Chondrocyte (in vitro differentiated cells): ENCODE measurements at regions not wholly inside any gene's neighbourhood (a gene's known extent, or its start where the extent isn't known, plus 50 kb on each side); places are given as distances from the start of the nearest gene placed in this dataset.
"Not testable (repeated sequence)": the region's sequence is repeated elsewhere in the genome, so short reads cannot be mapped to it uniquely, and the experiment has no call there.

ENCODE experiments used
- DNase-seq: peaks from one replicate; pipeline ENCODE4 v3.0.0; 2021; ENCODE audit warnings: mixed read lengths, low spot score
- H3K27ac Mint-ChIP-seq: one replicate; pipeline ENCODE4 v1.8.0; 2021; ENCODE audit warnings: mild to moderate bottlenecking, moderate library complexity, mixed read lengths; ENCODE audit not compliant: unreplicated experiment
- H3K27me3 Mint-ChIP-seq: 2 replicates; pipeline ENCODE4 v1.8.0; 2021; ENCODE audit warnings: low read depth, mixed read lengths
- H3K36me3 Mint-ChIP-seq: 2 replicates; pipeline ENCODE4 v1.8.0; 2021; ENCODE audit warnings: low read depth, mixed read lengths
- H3K4me1 Mint-ChIP-seq: 2 replicates; pipeline ENCODE4 v1.8.0; 2021; ENCODE audit warnings: low read depth, mild to moderate bottlenecking, mixed read lengths
- H3K4me3 Mint-ChIP-seq: one replicate; pipeline ENCODE4 v1.8.0; 2021; ENCODE audit warnings: mild to moderate bottlenecking, moderate library complexity, mixed read lengths; ENCODE audit not compliant: unreplicated experiment
- H3K9me3 Mint-ChIP-seq: 2 replicates; pipeline ENCODE4 v1.8.0; 2021; ENCODE audit warnings: low read depth, mixed read lengths
- TF ChIP-seq, protein P1 (sequence below): fragments of 200-600 bp; sonication (generic); IDR thresholded peaks from 2 replicates; pipeline ENCODE4 v1.5.0; 2021; ENCODE audit warnings: antibody characterized with exemption, mild to moderate bottlenecking, moderate library complexity

DNA sequence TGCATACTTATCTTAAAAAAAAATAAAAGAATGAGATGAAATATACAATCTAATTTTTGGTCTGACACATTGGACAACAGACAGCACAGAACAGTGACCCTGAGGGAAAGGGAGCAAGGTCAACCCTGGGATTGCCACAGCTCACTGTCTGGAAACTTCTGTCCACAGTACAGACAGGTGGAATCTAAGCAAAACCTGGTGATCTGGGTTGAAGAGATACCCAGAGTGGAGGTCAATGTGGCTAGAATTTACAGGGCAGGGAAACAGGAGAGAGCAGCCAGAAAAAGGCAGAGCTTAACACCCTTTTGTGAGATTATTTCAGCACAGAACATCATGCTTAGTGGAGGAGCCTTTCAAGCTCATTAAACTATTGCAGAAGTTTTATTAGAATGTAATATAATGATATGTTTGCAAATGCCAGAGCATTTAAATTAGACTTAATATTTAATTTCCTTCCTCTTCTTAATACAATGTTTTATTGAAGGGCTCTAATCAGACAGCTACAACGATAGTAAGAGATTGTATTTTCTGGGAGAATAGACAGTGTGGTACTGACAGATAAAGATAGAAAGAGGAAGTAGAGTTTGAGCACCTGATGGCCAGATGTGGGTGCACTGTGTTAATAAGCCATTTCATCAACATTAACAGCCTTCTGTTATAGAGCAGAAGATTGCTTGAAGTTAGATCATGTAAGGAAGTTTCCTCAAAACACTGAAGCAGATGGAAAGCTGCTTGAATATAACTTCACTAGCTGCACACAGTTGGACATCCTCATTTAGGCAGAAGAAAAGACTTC lies 309.4 kb downstream of the HGF start:
- DNase-seq: no peak
- Mint-ChIP-seq H3K4me3 (no peak overlapping the region), H3K27ac (no peak overlapping the region), H3K4me1 (no peaks in the 10 kb centered on the region), H3K9me3 (no peaks in the 10 kb centered on the region), H3K36me3 (no peaks in the 10 kb centered on the region), H3K27me3 (no peaks in the 10 kb centered on the region)
- TF ChIP-seq, protein P1, sequence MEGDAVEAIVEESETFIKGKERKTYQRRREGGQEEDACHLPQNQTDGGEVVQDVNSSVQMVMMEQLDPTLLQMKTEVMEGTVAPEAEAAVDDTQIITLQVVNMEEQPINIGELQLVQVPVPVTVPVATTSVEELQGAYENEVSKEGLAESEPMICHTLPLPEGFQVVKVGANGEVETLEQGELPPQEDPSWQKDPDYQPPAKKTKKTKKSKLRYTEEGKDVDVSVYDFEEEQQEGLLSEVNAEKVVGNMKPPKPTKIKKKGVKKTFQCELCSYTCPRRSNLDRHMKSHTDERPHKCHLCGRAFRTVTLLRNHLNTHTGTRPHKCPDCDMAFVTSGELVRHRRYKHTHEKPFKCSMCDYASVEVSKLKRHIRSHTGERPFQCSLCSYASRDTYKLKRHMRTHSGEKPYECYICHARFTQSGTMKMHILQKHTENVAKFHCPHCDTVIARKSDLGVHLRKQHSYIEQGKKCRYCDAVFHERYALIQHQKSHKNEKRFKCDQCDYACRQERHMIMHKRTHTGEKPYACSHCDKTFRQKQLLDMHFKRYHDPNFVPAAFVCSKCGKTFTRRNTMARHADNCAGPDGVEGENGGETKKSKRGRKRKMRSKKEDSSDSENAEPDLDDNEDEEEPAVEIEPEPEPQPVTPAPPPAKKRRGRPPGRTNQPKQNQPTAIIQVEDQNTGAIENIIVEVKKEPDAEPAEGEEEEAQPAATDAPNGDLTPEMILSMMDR: no peak

DNA sequence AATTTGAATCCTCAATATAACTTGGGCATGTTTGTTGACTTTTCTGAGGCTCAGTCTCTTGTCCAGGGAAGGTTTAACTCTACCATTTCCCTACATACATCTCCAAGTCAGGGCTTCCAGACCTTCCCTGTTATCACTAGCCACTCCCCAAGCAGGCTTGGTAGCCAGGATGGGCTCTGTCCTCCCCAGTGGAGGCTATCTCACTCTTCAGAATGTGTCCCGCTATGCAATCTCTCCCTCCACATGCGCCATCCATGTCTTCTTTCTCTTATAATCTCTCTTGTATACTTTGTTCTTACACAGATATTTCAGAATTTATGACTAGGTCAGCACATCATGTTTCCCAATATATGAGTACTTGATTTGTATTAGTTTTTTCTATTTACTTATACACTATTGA lies 310.4 kb downstream of the HGF start:
- Mint-ChIP-seq H3K4me3 (no peak overlapping the region), H3K9me3 (no peaks in the 10 kb centered on the region), H3K27ac (no peak overlapping the region), H3K36me3 (no peaks in the 10 kb centered on the region), H3K4me1 (no peaks in the 10 kb centered on the region), H3K27me3 (no peaks in the 10 kb centered on the region)
- DNase-seq: no peak
- TF ChIP-seq, protein P1: no peak

DNA sequence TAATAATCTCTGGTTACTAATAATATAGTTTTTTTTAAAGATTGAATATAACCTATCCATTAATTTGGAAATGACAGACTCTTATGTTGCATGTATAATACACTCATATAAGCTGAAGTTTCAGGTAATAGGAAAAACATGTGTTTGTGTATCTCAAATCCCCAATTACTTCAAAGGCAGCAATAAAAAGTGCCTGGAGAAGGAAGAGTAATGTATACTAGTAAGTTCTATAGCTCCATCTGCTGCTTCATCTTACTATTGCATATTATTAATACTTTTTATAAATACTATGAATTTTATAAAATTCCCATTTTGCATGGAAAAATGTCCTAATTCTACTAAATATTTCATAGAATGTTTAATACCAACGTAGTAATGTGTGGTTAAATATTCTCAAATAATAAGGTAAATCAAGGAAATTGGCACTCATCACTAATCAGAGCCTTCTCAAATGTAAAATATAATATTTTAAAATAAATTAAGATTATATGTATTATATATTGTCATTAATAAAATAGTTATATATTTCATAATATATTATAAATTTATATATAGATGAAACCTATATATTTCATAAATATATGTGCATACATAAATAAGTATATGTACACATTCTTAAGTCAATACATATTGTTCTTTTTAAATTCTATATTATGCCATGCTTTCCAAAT lies 311.9 kb downstream of the HGF start:
- Mint-ChIP-seq H3K27ac (no peak overlapping the region), H3K27me3 (no peaks in the 10 kb centered on the region), H3K9me3 (no peaks in the 10 kb centered on the region), H3K4me1 (no peaks in the 10 kb centered on the region), H3K36me3 (no peaks in the 10 kb centered on the region), H3K4me3 (no peak overlapping the region)
- TF ChIP-seq, protein P1: peak; percentile 91
- DNase-seq: no peak

DNA sequence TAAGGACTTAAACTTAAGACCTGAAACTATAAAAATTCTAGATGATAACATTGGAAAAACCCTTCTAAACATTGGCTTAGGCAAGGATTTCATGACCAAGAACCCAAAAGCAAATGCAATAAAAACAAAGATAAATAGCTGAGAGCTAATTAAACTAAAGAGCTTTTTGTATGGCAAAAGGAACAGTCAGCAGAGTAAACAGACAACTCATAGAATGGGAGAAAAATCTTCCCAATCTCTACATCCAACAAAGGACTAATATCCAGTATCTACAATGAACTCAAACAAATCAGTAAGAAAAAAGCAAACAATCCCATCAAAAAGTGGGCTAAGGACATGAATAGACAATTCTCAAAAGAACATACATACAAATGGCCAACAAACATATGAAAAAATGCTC lies 316.1 kb downstream of the HGF start:
- H3K9me3 Mint-ChIP-seq, H3K4me3 Mint-ChIP-seq, H3K27ac Mint-ChIP-seq, H3K36me3 Mint-ChIP-seq, H3K4me1 Mint-ChIP-seq, DNase-seq, H3K27me3 Mint-ChIP-seq: not testable (repeated sequence)

DNA sequence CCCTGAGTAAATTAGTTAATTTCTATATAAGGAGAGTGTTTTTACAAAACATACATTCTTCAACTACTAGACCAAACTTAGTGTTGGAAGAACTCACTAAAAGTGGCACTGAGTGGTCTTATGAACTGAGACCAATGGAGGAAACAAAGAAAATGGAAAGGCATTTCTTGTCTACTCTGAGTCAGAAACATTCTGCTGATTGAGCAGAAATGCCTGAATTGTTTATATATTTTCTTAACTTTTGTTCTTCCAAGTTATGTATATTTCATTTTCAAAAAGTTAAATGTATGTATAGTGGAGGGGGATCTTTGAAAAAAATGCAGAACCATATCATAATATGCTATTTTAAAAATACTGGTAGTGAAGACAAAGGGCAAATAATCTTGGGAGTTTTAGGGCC lies 320.7 kb downstream of the HGF start:
- H3K4me1 Mint-ChIP-seq: peaks cover 15% of the 10 kb centered on the region
- no peak overlapping the region for H3K4me3 Mint-ChIP-seq
- no peak for DNase-seq
- peaks cover 4% of the 10 kb centered on the region for H3K9me3 Mint-ChIP-seq
- H3K27ac Mint-ChIP-seq: no peak overlapping the region
- H3K36me3 Mint-ChIP-seq: peaks cover 1% of the 10 kb centered on the region
- H3K27me3 Mint-ChIP-seq: no peaks in the 10 kb centered on the region
- TF ChIP-seq, protein P1: no peak
